ENCODE measurements at regions not wholly inside any gene's neighbourhood (a gene's known extent, or its start where the extent isn't known, plus 50 kb on each side); places are given as distances from the start of the nearest gene placed in this dataset.

DNA sequence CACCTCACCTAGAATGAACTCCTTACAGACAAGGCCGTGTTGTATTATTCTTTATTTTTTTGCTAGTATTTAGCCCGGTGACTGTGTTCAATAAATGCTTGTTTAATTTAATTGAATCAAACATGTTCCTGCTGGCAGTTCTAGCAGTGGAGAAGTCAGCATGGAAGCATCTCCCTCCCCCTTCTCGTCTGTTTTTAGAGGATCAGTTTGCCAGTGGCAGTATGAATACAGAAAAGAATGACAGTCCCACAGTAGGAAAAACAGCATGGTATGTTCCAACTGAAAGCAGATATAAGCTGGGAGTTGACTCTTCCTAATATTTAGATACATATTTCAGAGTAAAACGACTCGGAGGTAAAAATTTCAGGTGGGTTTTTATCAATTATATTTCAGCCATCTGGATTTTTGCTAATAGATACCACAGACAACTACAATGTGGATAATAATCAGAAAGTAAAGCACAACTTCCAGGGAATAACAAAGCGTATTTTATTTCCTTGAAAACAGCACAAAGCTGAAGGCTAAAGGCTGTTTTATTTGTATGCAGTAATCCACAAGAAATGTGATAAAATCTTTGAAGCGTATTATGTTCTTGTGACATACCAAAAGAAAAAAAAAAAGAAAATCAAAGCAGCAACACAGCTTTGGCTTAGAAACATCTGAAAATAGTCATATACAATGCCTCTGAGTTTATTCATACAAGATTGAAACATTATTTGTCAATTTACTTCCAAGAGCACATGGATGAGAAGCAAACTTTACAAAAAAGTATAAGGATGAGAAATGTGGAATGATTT, 244.5 kb upstream of the KCNMB2 start:
- H3K9me3 Mint-ChIP-seq: peaks cover 2 to 10% (median 7%) of the 10 kb centered on the region in 3 donors
- no peaks in the 10 kb centered on the region for H3K36me3 Mint-ChIP-seq
- H3K4me3 Mint-ChIP-seq: no peak overlapping the region
- H3K4me1 Mint-ChIP-seq: no peaks in the 10 kb centered on the region
- H3K27me3 Mint-ChIP-seq: no peaks in the 10 kb centered on the region
- H3K27ac Mint-ChIP-seq: no peak overlapping the region

DNA sequence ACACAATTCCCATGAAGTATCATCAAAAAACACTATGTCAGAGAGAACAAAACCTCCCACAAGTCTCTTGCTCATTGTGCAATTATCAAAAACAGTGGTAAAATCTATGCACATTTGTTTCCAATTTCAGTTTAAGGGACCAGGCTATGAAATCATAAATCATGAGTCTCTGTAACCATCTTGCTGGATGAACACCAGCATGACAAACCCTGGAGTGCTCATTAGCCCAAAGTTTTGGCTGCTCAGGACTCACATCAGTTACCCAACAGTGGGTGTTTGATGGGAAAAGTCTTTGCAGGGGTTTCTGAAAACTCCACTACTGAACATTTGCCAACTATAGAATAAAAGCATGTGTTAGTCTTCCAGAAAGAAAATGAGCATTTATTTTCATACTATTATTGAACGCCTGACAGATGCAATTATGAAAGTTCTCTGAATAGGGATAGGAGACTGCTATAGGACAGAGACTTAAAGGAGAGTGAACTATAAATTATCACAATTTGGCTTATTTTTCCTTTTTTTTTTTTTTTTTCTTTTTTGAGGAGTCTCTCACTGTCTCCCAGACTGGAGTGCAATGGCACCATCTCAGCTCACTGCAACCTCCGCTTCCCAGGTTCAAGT, 240.8 kb upstream of the KCNMB2 start:
- H3K4me3 Mint-ChIP-seq: no peak overlapping the region

DNA sequence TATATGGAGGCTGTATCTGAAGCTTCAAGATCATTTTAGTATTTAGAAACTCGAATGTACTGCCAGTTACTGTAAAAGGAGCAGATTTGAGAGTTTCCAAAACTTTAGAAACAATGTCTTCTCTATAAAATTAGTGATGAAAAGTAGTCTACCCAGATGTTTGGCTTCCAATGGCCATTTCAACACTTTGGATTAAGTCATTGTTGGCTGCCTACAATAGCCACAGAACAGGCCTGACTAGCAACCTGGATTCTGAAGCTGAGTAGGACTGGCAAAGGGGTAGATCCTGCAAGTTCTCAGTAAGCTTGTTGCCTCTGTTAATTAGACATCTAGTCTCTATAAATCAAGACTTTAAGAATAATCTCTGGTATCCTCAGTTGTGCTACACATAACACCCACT, 239.0 kb upstream of the KCNMB2 start:
- Mint-ChIP-seq H3K27ac (no peak overlapping the region), H3K9me3 (no peaks in the 10 kb centered on the region), H3K36me3 (no peaks in the 10 kb centered on the region), H3K4me1 (no peaks in the 10 kb centered on the region), H3K27me3 (no peaks in the 10 kb centered on the region), H3K4me3 (no peak overlapping the region)

More for the DNA sequence above, 240.8 kb upstream of the KCNMB2 start:
- Mint-ChIP-seq H3K9me3 (no peaks in the 10 kb centered on the region), H3K27me3 (no peaks in the 10 kb centered on the region), H3K4me1 (no peaks in the 10 kb centered on the region), H3K27ac (no peak overlapping the region), H3K36me3 (no peaks in the 10 kb centered on the region)

DNA sequence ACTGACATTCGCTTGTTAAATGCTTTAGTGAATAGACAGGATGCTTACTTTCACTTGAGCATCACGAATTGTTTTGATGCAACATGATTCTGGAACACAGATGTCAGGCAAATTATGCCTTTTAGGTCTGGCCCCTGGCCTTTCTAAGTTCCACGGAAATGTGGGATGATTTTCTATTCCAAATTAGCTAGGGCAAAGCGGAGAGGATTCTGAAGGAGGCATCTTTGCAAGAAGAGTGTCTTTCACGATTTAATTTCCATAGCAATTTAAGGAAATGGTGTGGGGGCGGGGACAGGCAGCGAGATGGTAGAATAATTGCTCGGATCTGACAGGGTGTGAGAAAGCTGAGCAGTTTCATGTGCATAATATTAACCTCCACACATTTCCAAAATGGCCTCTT, 238.5 kb upstream of the KCNMB2 start:
- Mint-ChIP-seq H3K4me3 (no peak overlapping the region), H3K27ac (no peak overlapping the region), H3K4me1 (no peaks in the 10 kb centered on the region), H3K36me3 (no peaks in the 10 kb centered on the region), H3K27me3 (no peaks in the 10 kb centered on the region), H3K9me3 (no peaks in the 10 kb centered on the region)

DNA sequence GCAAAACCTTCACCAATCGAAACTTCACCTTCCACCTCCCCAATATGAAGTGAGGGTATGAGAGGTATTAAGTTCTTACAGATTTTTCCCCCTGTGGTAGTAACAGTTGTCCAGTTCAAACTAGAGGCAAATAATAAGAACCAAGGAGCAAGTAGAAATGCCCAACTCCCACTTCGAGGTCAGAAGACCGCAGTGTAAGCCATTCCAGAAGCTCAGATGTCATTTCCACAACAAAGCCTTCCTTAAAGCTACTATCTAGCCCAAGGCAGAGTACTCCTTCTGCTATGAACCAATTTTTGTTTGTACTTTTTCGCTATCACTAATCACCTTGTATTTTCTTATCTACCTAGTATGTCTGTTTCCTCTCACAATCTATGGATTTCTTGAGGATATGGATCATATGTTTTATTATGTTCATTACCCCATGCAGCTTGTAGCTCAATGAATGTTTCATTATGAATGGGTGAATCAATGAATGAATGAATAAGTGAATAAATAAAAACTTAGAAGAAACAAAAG, 235.7 kb upstream of the KCNMB2 start:
- Mint-ChIP-seq H3K27me3 (no peaks in the 10 kb centered on the region), H3K36me3 (no peaks in the 10 kb centered on the region), H3K9me3 (no peaks in the 10 kb centered on the region), H3K4me1 (no peaks in the 10 kb centered on the region), H3K4me3 (no peak overlapping the region), H3K27ac (no peak overlapping the region)

DNA sequence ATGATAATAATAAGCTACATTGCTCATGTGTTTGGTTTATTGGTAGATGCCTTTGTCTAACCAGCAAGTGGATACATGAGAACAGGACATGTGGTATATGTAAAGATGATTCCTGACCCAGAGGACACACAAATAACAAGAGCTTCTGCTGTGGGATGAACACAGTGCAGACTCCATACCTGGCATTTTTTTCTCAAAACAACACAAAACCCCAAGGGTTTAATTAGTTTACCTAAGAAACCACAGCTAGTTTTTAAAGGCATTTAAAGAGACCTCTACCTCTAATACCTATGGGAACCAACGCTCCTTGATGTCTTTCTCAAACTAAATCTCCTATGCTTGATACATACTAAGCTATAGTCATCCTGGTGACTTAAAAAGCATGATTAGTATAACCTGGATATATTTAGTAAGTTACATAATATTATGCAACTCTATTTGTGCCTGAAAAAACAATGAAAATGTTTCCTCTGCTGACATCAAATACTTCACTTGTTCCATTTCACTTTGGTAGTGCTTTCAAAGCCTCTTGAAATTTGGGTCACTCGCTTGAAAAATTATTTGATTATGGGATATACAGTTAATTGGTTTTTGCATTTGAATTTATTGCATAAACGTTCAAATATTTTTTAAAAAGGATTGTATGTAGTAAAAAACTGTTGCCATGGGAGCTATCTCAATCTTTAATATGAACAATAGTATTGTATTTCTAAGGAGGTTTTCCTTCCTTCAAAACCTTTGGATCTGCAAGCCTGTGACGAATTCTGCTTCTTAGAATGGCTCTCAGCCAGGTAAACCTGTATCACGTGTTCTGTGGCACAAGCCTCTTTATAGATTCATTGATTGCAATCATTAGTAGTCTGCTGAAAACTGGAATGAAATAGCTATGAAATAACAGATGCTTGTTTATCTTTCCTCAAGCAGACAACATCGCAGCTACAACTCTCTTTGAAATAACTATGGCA, 233.0 kb upstream of the KCNMB2 start:
- H3K4me3 Mint-ChIP-seq: no peak overlapping the region
- H3K27me3 Mint-ChIP-seq: no peaks in the 10 kb centered on the region
- no peaks in the 10 kb centered on the region for H3K9me3 Mint-ChIP-seq
- no peaks in the 10 kb centered on the region for H3K36me3 Mint-ChIP-seq
- no peaks in the 10 kb centered on the region for H3K4me1 Mint-ChIP-seq
- no peak overlapping the region for H3K27ac Mint-ChIP-seq

DNA sequence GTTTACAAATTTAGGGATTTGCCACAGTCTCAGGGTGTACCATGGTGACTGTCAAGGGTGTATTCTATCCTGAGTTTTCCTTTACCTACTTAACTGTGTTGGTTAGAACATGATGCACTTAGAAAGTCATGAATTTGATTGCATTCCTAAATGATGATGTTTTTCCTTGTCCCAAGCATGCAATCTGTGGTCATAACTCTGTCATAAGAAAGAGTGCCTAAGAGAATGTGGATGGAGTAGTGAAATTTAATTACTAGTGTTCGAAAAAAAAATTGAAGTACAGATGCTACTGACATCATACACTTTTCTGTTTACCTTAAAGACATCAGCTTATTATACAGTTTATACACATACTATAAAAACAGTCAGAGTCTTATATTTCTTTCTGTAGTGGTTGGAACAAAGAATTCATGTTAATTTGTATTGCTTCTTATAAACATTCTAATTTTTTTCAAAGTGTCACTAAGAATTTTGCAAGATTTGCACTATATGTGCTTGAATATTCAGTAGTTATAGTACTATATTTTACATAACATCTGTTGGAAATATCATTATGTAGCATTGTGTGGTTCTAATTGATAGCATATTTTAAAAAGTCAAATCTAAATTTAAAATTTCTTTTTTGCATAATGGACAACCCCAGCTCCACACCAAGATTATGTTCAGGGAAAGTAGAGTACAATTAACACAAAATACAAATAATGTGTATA, 231.3 kb upstream of the KCNMB2 start:
- no peaks in the 10 kb centered on the region for H3K36me3 Mint-ChIP-seq
- H3K4me3 Mint-ChIP-seq: no peak overlapping the region
- H3K27ac Mint-ChIP-seq: no peak overlapping the region
- peaks cover 0 to 3% (median 0%) of the 10 kb centered on the region in 3 donors for H3K4me1 Mint-ChIP-seq
- H3K27me3 Mint-ChIP-seq: no peaks in the 10 kb centered on the region
- H3K9me3 Mint-ChIP-seq: no peaks in the 10 kb centered on the region

DNA sequence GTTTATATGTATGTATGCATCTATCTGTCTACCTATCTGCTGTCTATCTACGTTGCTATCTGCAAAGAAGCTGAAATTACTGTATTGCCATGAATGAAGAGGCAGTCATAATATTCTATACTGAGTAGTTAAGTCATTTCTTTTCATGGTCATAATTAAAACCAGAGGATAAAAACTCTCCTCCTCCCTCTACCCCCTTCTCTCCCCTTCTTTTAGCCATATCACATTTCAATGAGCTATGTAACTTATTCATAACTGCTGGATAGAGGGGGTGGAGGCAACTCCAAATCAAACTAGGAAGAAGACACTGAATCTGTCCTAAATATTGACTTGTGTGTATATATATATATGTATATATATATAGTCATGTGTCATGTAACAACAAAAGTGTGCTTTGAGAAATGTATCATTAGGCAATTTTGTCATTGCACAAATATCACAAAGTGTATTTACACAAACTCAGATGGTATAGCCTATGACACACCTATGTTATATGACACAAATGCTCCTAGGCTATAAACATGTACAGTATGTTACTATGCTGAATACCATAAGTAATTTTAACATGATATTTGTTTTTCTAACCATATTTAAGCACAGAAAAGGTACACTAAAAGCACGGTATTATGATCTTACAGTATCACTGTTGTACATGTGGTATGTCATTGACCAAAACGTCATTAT, 229.7 kb upstream of the KCNMB2 start:
- no peak overlapping the region for H3K27ac Mint-ChIP-seq
- H3K27me3 Mint-ChIP-seq: peaks cover 2% of the 10 kb centered on the region
- H3K4me1 Mint-ChIP-seq: peaks cover 0 to 3% (median 0%) of the 10 kb centered on the region in 3 donors
- H3K36me3 Mint-ChIP-seq: no peaks in the 10 kb centered on the region
- H3K9me3 Mint-ChIP-seq: no peaks in the 10 kb centered on the region
- no peak overlapping the region for H3K4me3 Mint-ChIP-seq

DNA sequence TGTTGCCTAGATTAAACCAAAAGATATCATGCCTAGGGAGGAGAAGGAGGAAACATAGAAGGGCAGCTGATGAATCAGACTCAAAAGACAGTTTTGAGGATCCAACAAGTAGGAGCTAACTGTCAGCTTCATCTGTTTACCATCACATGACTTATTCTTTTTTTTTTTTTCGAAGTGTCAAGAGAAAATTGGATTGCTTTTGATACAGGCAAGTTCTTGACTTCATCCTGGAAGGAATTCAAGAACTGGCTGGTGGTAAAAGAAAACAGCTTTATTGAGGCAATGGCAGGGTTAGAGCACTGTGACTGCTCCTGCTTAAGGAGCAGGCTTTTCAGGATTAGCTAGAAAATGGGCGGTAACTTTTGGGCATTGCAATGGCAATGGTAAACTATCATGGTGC, 227.5 kb upstream of the KCNMB2 start:
- no peak overlapping the region for H3K4me3 Mint-ChIP-seq
- no peaks in the 10 kb centered on the region for H3K9me3 Mint-ChIP-seq
- no peaks in the 10 kb centered on the region for H3K36me3 Mint-ChIP-seq
- H3K27ac Mint-ChIP-seq: peak overlapping the region in 1 of 3 donors; percentile 58
- peaks cover 0 to 3% (median 0%) of the 10 kb centered on the region in 3 donors for H3K4me1 Mint-ChIP-seq
- H3K27me3 Mint-ChIP-seq: peaks cover 2% of the 10 kb centered on the region

DNA sequence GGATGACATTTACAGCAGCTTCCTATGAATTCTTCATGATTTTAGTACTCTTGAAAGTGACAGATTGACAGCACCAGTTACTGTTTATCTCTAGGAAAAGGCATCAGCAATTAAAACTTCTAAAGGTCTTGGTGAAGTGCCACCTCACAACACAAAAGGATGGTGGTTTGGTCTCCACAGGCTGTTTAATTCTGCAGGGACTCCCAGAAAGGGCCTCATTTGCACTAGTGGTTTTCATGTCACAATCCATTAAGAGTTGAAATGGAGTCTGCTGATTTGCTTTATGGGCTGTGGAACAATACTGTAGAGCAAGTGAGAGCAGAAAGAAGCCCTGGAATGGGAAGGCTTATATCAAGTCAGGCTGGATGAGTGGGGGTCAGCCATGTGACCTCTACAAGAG, 225.3 kb upstream of the KCNMB2 start:
- H3K36me3 Mint-ChIP-seq: no peaks in the 10 kb centered on the region
- H3K27me3 Mint-ChIP-seq: peaks cover 2% of the 10 kb centered on the region
- H3K27ac Mint-ChIP-seq: no peak overlapping the region
- no peaks in the 10 kb centered on the region for H3K9me3 Mint-ChIP-seq
- H3K4me1 Mint-ChIP-seq: peaks cover 0 to 3% (median 0%) of the 10 kb centered on the region in 3 donors
- H3K4me3 Mint-ChIP-seq: no peak overlapping the region

DNA sequence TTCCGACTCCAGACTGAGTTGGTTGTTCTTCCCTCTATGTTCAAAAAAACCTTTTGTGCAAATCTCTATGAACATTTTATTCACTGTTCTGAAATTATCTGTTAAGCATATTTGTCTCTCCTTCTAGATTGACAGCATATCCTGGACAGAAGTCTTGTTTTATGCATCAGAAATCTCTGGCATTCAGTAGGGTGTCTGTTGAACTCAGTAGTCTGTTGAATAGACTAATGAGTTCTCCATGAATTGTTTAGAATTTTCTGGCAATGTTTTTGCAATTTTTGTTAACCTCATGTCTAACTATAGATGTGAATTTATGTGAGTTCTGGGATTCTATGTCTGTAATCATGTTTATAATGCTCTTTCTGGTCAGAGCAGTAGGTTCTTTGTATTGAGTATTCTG, 222.5 kb upstream of the KCNMB2 start:
- peaks cover 0 to 3% (median 0%) of the 10 kb centered on the region in 3 donors for H3K4me1 Mint-ChIP-seq
- H3K27me3 Mint-ChIP-seq: peaks cover 2% of the 10 kb centered on the region
- H3K4me3 Mint-ChIP-seq: no peak overlapping the region
- H3K9me3 Mint-ChIP-seq: no peaks in the 10 kb centered on the region
- no peaks in the 10 kb centered on the region for H3K36me3 Mint-ChIP-seq
- no peak overlapping the region for H3K27ac Mint-ChIP-seq

DNA sequence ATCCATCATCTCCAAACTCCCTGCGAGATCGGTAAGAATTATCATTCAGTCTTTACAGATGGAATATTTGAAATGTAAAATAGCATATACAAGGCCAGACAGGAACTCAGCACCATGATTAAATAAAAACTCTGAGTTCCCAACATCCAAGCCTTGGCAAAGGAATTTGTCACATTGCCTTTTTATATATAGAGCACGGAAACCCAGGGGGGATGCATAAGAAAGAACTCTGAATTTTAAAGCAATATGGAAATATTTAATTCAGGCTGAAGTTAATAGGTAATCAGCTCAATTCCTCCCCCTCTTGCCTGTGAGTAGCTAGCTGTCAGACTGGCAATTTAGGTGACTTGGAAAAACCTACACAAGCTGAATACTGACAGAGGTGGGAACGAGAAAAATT, 217.9 kb upstream of the KCNMB2 start:
- Mint-ChIP-seq H3K9me3 (no peaks in the 10 kb centered on the region), H3K27ac (no peak overlapping the region), H3K36me3 (no peaks in the 10 kb centered on the region), H3K4me1 (no peaks in the 10 kb centered on the region), H3K4me3 (no peak overlapping the region), H3K27me3 (no peaks in the 10 kb centered on the region)

DNA sequence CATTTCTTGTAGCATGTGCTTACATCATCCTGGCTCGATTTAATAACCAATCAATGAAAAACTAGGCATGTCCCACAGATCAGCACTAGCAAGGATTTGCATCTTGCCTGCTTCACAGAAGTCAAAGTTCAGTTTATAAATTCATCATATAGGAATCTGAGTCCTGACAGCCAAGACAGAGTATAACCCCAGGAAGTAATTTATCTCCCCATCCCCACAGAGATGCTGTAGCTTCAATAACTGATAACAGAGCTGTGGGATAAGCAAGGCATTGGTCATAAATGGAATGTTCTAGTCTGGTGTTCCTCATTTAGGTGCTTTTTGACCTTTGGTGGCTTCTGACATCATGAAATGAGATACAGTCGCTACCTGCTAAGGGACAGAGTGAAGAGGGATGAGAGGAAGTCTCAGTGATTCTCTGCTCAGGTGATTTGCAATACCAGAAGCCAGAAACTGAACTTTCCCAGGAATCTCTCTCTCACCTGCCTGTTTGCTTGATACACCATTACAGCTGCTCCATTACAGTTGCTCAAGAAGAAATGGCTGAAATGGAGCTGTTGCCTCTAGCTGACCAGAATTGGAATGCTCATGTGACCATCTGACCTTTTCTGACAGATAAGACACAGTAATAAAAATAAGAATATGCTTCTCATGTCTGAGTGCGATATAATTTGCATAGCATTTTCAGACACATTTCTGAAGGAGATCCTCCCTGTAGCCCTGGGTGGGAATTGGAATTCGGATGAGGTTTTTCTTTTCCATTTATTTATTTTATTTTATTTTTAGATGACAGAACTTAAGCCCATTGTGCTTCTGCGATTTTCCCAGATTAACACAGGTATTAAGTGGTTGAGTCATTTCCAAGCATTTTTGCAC, 217.1 kb upstream of the KCNMB2 start:
- no peaks in the 10 kb centered on the region for H3K4me1 Mint-ChIP-seq
- no peak overlapping the region for H3K4me3 Mint-ChIP-seq
- H3K27ac Mint-ChIP-seq: no peak overlapping the region
- no peaks in the 10 kb centered on the region for H3K9me3 Mint-ChIP-seq
- no peaks in the 10 kb centered on the region for H3K36me3 Mint-ChIP-seq
- no peaks in the 10 kb centered on the region for H3K27me3 Mint-ChIP-seq

Measured in IgD-negative memory B cell (primary cell).